Suprapubic skin (tissue), 4 donors: ENCODE measurements at regions not wholly inside any gene's neighbourhood (a gene's known extent, or its start where the extent isn't known, plus 50 kb on each side); places are given as distances from the start of the nearest gene placed in this dataset.

Experiments used
- DNase-seq, 2 donors: peaks; one replicate each; pipeline ENCODE4 v3.0.0-alpha.2; 2019; ENCODE audit warnings: low spot score in 2 of 2
- H3K27ac ChIP-seq: fragments of 200-600 bp; sonication (generic); one replicate; pipeline ENCODE4 v1.5.1; 2019
- H3K27me3 ChIP-seq: fragments of 200-600 bp; sonication (generic); one replicate; pipeline ENCODE4 v1.5.1; 2019
- H3K36me3 ChIP-seq: fragments of 200-600 bp; sonication (generic); one replicate; pipeline ENCODE4 v1.5.1; 2019
- H3K4me1 ChIP-seq: fragments of 200-600 bp; sonication (generic); one replicate; pipeline ENCODE4 v1.5.1; 2019
- H3K4me3 ChIP-seq: fragments of 200-600 bp; sonication (generic); one replicate; pipeline ENCODE4 v1.5.1; 2019; ENCODE audit warnings: mild to moderate bottlenecking
- H3K9me3 ChIP-seq: fragments of 200-600 bp; sonication (generic); one replicate; pipeline ENCODE4 v1.5.1; 2019
- CTCF ChIP-seq, 2 donors: fragments of 200-600 bp in 1 of 2; fragments of 450-650 bp in 1 of 2; sonication (generic) in 1 of 2; IDR thresholded peaks; one replicate each; pipeline ENCODE4 v1.5.1; 2016 to 2019; ENCODE audit warnings: antibody characterized with exemption in 2 of 2, mild to moderate bottlenecking in 1 of 2, moderate library complexity in 1 of 2
- EP300 ChIP-seq: sonication (generic); formaldehyde crosslinking; IDR thresholded peaks from one replicate; pipeline ENCODE4 v1.6.1; 2017; ENCODE audit warnings: antibody characterized with exemption
- POLR2A ChIP-seq, 2 donors: fragments of 450-650 bp; IDR thresholded peaks; one replicate each; pipeline ENCODE4 v1.6.1; 2017; ENCODE audit warnings: antibody characterized with exemption in 2 of 2, mild to moderate bottlenecking in 2 of 2, moderate library complexity in 2 of 2
- POLR2AphosphoS5 ChIP-seq, 3 donors: sonication (generic); formaldehyde crosslinking; IDR thresholded peaks; one replicate each; pipeline ENCODE4 v1.6.1; 2017; ENCODE audit warnings: antibody characterized with exemption in 3 of 3
- WGBS: methylation state at CpG from one replicate; pipeline ENCODE4 v1.1.5; 2018; 5-methylcytosine and 5-hydroxymethylcytosine counted together

GRCh38 chr1:4126251-4126650 is 226.2 kb upstream of the C1orf174 start:
- 86% methylated on average over 9 of the region's 9 CpGs for WGBS
- no peaks in the 10 kb centered on the region for H3K4me1 ChIP-seq
- no peak for DNase-seq

GRCh38 chr1:4126731-4127591 is 226.9 kb upstream of the C1orf174 start:
- Histone ChIP-seq H3K36me3 (no peaks in the 10 kb centered on the region), H3K4me1 (no peaks in the 10 kb centered on the region), H3K9me3 (no peaks in the 10 kb centered on the region), H3K27ac (no peak overlapping the region), H3K27me3 (peaks cover 12% of the 10 kb centered on the region), H3K4me3 (no peak overlapping the region)
- peak in 1 of 2 donors; percentile 38 for DNase-seq
- WGBS: 89% methylated on average over 19 of the region's 20 CpGs
- no peak for TF ChIP-seq POLR2AphosphoS5 (IDR thresholded peaks at IDR 0.05)
- TF ChIP-seq EP300: no peak
- TF ChIP-seq CTCF (IDR thresholded peaks at IDR 0.05): no peak
- TF ChIP-seq POLR2A (IDR thresholded peaks at IDR 0.05): no peak

More at GRCh38 chr1:4126251-4126650, 226.2 kb upstream of the C1orf174 start:
- no peaks in the 10 kb centered on the region for H3K36me3 ChIP-seq
- H3K9me3 ChIP-seq: no peaks in the 10 kb centered on the region
- no peak overlapping the region for H3K27ac ChIP-seq
- no peak overlapping the region for H3K4me3 ChIP-seq
- TF ChIP-seq CTCF (IDR thresholded peaks at IDR 0.05): no peak
- no peak for TF ChIP-seq EP300
- TF ChIP-seq POLR2A (IDR thresholded peaks at IDR 0.05): no peak
- TF ChIP-seq POLR2AphosphoS5 (IDR thresholded peaks at IDR 0.05): no peak
- H3K27me3 ChIP-seq: peaks cover 15% of the 10 kb centered on the region

GRCh38 chr1:4127592-4128140 is 227.6 kb upstream of the C1orf174 start:
- H3K4me3 ChIP-seq: no peak overlapping the region
- DNase-seq: peak in 1 of 2 donors; percentile 36
- no peaks in the 10 kb centered on the region for H3K36me3 ChIP-seq
- no peaks in the 10 kb centered on the region for H3K9me3 ChIP-seq
- H3K4me1 ChIP-seq: no peaks in the 10 kb centered on the region
- no peak for TF ChIP-seq POLR2A (IDR thresholded peaks at IDR 0.05)
- TF ChIP-seq EP300: no peak
- no peak for TF ChIP-seq CTCF (IDR thresholded peaks at IDR 0.05)
- TF ChIP-seq POLR2AphosphoS5 (IDR thresholded peaks at IDR 0.05): no peak
- no peak overlapping the region for H3K27ac ChIP-seq
- H3K27me3 ChIP-seq: peaks cover 8% of the 10 kb centered on the region
- 88% methylated on average over 22 of the region's 23 CpGs for WGBS

- DNase-seq: peak in 1 of 2 donors; percentile 41
- no peaks in the 10 kb centered on the region for H3K4me1 ChIP-seq
- TF ChIP-seq EP300 (no peak), CTCF (IDR thresholded peaks at IDR 0.05) (no peak), POLR2AphosphoS5 (IDR thresholded peaks at IDR 0.05) (no peak), POLR2A (IDR thresholded peaks at IDR 0.05) (no peak)
- no peak overlapping the region for H3K27ac ChIP-seq
- H3K9me3 ChIP-seq: no peaks in the 10 kb centered on the region
- peaks cover 10% of the 10 kb centered on the region for H3K27me3 ChIP-seq
- H3K4me3 ChIP-seq: no peak overlapping the region
- 96% methylated on average over 9 of the region's 20 CpGs for WGBS
- H3K36me3 ChIP-seq: no peaks in the 10 kb centered on the region
Observed at GRCh38 chr1:4128616-4129015, 228.5 kb upstream of the C1orf174 start.

GRCh38 chr1:4129693-4130092 is 229.6 kb upstream of the C1orf174 start:
- H3K36me3 ChIP-seq: no peaks in the 10 kb centered on the region

More at GRCh38 chr1:4129693-4130092, 229.6 kb upstream of the C1orf174 start:
- H3K27ac ChIP-seq: no peak overlapping the region
- no peak overlapping the region for H3K4me3 ChIP-seq
- TF ChIP-seq POLR2AphosphoS5 (IDR thresholded peaks at IDR 0.05) (no peak), EP300 (no peak), CTCF (IDR thresholded peaks at IDR 0.05) (no peak), POLR2A (IDR thresholded peaks at IDR 0.05) (no peak)
- H3K4me1 ChIP-seq: no peaks in the 10 kb centered on the region
- no peak for DNase-seq
- no peaks in the 10 kb centered on the region for H3K9me3 ChIP-seq
- no CpG with 5 or more reads among the region's 11 CpGs for WGBS
- peaks cover 16% of the 10 kb centered on the region for H3K27me3 ChIP-seq
